SK-MEL-5 (cell line): ENCODE measurements at regions not wholly inside any gene's neighbourhood (a gene's known extent, or its start where the extent isn't known, plus 50 kb on each side); places are given as distances from the start of the nearest gene placed in this dataset.

Source experiments
- DNase-seq: peaks from one replicate; pipeline ENCODE4 v3.0.0-alpha.2; 2016; ENCODE audit warnings: low read depth, low spot score
- in situ Hi-C: cut with HindIII; loops from 2 replicates; pipeline ENCODE4 v1.10.0; 2016; ENCODE audit warnings: low sequenced_read_pairs, high pct_unique_total_duplicates, low pct_unique_long_range_greater_than_20kb

DNA sequence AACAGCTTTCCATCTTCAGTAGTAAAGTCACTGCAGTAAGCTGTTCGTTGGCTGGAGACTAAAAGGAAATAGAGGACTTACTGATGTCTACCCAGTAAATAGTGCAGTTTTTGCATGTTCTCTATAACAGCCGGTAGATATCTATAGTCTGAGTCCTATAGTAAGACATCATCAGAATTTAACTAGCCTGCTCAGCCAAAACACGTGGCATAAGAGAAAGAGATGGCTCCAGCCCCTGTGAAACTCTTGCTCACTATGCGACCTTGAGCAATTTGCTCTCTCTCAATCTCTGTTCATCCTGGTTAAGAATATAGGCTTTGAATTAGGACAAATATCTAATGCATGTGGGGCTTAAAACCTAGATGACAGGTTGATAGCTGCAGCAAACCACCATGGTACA is 201.6 kb upstream of the PAPPA start:
- DNase-seq = no peak

DNA sequence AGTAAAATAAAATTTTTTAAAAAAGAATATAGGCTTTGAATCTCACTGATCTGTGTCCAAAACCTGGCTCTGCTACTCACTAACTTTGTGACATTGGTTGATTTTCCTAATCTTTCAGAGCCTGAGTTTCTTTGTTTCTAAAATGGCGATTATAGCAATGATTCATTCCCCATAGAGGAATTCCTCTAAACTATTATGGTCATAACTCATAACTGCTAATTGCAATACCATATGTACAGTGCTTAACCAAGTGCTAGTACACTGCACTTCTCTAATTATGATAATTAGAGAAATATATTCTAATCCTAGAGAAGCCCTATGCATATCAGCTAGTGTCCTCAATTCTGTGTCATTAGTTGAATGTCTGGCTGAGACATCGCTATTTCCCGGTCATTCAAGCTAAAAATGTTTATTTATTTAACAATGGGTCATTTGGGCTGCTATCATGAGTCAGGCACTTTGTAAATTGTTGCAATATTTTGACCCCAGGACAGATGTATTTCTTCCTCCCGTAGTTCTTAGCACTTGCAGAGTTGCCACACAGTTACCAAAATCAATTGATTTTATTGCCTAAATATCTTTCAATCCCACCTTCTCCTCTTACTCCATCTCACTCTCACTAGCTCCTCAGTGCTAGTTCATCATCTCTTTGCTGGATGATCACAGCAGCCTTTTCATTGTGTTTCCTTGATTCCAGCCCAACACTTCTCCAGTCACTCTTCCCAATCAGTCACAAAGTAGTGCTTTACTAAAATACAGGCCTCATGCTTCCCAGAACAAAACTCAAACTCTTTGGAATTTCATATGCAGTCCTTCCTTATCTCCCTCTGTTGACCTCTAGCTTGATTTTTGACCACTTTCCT is 200.9 kb upstream of the PAPPA start:
- in situ Hi-C loops = no loop called here
- no peak for DNase-seq

More for the DNA sequence above, 201.6 kb upstream of the PAPPA start:
- in situ Hi-C loops = no loop called here

DNA sequence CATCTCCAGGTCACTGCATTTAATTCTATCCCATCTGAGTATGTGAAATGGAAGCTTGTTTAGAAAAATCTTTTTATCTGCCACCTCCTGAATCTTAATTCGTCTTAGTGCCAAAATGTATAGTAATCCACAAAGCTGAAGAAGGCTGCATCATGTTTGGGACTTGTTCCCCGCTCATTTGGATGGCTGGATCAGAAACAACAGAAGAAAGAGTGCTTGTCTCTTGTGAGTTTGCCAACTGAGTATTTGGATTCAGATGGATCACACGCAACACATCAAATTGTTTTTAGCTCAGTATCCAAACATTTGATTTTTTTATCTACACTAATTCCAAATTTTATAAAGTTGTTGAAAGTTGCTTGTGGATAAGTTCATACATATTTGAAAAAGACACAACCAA is 197.2 kb upstream of the PAPPA start:
- in situ Hi-C loops = no loop called here
- DNase-seq = no peak

DNA sequence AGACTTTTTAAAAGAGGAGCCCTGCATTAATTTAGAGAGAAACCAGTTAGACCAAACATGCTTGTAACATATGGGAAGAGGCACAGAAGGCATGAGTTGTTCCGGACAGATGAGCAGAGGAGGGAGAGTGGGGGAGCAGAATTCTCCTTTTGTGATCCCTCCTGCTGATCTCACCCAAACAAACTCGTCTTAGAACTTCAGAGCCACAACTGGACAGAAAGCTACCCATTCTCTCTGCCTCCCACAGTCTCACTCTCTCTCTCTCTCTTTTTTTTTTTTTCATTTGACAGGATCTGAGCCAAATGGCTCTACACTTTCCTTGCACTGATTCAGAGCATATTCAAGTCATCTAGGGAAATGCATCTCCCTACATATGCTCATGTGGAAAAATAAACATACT is 196.0 kb upstream of the PAPPA start:
- in situ Hi-C loops = no loop called here
- no peak for DNase-seq

DNA sequence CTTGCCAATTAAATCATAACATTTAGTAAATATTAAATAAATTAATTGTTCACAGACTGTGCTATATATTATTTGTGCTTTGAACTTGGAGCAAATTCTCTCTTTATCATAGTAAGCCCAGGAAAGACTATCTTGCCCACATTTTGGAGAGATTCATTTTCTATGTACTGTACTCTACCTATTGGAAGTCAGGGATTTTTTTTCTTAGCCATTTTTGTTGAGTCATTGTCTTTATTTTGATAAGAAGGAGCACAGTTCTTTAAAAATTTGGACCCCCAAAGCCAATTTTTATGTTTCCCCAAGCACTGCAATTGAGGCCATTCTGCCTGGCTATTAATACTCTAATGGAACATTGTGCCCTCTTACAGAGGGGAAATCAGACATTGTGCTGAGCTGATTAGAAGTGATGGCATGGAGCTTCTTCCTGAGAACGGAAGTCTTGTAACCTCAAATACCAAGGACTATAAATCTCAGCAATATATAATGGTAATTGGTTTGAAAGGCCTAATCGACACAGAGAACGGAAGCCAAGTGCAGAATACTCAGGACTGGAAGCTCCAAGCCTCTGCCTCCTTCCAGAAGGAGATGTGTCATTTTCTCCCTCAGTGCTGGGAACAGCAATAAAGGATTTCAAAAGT is 188.8 kb upstream of the PAPPA start:
- DNase-seq = no peak
- in situ Hi-C loops = no loop called here

DNA sequence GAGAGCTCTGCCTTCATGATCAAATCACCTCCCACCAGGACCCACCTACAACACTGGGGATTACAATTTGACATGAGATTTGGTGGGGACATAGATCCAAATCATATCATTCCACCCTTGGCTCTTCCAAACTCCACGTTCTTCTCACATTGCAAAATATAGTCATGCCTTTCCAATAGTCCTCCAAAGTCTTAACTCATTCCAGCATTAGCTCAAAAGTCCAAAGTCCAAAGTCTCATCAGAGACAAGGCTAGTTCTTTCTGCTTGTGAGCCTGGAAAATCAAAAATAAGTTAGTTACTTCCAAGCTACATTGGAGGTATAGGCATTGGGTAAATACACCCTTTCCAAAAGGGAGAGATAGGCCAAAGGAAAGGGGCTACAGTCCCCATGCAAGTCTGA is 186.9 kb upstream of the PAPPA start:
- in situ Hi-C loops = no loop called here
- no peak for DNase-seq

DNA sequence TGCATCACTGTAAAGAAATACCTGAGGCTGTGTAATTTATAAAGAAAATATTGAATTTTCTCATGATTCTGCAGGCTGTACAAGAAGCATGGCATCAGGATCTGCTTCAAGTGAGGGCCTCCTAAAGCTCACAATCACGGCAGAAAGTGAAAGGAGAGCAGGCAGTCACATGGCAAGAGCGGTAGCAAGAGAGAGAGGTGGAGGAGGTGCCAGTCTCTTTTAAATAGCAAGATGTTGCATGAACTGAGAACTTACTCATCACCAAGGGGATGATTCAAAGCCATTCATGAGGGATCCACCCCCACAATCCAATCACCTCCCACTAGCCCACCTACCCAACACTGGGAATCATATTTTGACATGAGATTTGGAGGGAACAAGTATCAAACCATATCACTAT is 184.5 kb upstream of the PAPPA start:
- in situ Hi-C loops = no loop called here
- DNase-seq = peak; percentile 23

DNA sequence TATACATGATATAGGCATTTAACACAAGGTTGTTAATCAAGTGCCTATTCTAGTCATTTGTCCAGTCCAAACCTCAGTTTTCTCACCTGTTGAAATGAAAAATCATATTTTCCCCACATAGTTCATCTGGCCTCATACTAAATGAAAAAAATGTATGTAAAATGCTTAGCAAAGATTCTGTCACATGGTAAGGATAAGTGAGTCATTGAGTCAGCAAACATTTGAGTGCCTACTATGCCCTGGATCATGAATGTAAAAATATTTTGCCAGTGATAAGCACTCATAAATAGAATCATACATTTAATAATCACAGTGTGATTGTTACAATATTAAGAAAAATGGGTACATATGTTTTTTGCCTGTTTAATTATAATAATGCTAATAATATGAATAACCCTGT is 181.2 kb upstream of the PAPPA start:
- in situ Hi-C loops = no loop called here
- no peak for DNase-seq

DNA sequence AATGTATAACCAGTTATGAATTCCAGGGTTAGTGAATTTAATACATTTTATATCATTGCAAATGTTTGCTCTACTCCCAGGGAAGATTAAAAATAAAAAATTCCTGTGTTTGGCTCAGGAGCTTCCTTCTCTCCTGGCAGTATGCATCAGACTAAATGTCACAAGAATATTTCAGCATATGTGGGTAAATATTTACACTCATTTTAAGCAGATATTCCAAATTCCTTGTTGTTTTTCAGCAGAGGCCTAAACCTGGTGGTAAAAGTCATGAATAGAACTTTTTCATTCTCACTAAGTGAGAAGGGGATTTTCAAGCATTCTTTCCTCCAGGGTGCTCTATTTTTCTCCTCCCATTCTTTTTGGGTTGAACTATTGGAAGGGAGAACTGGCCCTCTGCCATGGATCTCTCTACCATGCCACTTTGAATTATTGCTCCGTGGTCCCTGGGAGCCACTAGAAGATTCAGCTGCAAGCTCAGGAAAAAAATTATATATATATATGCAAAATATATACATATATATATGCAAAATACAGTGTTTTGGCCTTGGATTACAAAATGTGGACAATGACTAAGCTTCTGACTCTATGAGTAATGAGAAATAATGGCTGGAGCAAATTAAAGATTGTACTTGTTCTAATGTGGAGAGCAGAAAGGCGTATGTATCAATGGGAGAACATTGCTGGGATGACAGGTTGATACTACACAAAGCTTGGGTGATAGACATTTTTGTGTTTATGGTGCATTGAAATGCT is 180.6 kb upstream of the PAPPA start:
- in situ Hi-C loops = no loop called here
- DNase-seq = no peak

DNA sequence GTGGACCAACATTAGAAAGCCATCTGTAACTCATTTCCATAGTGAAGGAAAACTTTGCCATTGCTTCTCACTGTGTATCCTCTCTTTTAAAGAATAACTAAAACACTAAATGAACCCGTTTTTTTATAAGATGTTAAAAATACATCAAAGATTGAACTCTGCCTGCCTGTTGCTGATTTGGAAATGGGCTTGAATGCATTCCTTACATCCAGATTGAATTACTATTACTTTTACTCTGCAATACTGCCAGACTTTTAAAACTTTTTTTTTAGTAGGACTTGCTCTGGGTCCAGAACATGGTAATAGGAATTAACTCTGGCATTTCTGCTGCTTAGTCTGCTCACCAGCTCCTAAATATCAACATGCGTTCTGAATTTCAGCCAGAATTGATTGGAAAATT is 176.8 kb upstream of the PAPPA start:
- no peak for DNase-seq
- in situ Hi-C loops = no loop called here

DNA sequence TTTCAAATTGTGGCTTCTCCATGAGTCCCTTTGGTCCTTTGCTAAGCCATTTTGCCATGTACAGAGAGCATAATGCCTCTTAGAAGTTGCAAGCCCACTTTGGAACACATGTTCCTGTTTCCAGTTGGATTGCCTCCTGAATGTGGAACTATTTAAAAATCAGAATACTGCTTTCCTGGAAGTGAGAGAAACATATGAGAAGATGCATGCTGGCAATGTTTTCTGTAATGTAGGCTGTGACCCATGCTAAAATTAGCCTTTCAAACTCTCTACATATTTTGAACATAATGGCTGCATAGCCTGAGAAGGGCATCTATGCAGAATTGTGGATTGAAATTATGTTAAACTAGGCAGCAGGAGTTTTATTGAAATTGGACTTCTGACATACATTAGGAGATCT is 175.5 kb upstream of the PAPPA start:
- DNase-seq = no peak
- in situ Hi-C loops = no loop called here

DNA sequence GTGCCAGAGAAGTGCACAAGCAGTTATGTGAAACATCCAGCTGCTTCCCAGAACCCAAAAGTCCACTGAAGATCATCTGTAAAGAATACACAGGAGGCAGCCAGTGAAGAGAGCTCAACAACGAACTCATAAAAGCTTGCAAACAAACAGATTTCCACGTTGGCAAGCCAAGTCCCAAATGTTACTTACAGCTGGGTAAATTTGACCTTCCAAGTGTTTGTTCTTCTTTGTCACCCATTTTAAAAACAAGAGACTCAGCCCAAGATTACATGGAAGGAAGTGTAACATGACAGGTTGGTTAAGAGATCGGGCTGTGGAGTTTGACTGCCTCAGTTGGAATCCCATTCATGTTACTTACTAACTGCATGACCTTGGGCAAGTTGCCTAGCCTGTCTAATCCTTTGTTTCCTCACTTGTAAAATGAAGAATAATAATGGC is 174.9 kb upstream of the PAPPA start:
- in situ Hi-C loops = no loop called here
- DNase-seq = no peak

DNA sequence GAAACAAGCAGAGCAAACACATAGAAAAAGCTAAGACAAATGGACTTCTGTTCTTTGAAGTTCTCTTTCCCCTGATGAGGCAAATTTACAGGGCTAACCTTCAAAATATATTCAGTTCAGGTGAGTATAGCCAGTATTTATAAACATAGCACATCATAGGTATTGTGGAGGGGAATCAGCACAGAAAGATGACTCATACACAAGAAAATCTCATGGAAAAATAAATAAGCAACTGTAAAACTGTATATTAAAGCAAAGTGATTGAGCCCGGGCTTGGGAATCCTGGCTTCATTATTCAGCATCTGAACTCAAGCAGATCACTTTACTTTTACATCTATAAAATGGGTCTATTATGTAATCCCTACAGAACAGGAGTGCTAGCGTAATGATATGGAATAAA is 173.5 kb upstream of the PAPPA start:
- in situ Hi-C loops = no loop called here
- DNase-seq = no peak

DNA sequence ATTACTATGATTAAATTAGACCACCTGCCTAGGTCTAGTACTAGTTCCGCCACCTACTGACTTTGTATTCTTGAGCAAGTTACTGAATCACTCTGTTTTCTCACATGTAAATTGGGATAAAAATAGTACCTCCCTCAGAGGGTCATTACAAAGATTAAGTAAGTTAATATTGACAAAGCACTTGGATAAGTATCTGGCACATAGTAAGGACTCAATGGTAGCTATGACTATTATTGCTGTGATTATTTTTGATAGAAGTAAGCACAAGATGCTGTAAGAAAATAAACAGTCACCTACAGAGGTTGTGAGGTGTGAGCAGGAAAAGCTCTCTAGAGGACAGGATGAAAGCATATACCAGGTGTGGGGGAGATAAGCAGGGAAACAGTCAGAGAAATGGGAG is 173.1 kb upstream of the PAPPA start:
- DNase-seq = no peak
- in situ Hi-C loops = no loop called here

DNA sequence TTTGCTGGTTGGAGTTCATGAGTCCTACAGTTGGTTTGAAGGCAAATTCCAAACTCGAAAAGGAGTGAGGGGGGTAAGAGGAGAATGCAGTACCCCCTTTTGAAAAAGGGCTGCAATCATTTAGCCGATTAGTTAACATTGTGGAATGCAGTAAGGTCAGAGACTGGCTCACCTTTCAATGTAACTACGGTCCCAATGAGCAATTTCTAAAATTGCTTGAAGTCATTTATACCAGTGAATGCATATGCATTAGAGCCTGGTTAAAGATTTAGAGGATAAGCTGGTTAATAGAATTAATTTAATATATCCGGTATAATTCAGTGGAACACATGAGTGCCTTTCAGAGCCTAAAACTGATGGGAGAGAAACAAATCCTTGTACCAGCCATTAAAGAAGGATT is 172.6 kb upstream of the PAPPA start:
- no peak for DNase-seq
- in situ Hi-C loops = no loop called here

DNA sequence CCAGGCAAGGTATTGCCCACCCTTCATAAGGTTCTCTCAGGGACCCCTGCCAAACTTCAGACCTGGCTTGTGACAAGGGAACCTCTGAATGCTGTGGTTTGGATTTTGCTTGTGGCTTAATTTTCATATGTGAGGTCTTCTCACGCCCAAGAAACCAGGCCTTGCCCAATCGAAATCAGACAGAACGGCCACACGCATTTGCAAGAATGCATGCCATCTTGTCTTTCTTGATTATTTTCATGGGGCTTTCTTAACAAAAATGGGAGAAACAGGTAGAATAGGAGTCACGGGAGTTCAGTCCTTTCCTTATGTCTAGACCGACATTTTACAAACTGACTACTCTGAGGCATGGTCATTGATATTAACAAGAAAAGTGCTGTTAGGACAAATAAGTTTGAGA is 170.2 kb upstream of the PAPPA start:
- in situ Hi-C loops = no loop called here
- DNase-seq = no peak

DNA sequence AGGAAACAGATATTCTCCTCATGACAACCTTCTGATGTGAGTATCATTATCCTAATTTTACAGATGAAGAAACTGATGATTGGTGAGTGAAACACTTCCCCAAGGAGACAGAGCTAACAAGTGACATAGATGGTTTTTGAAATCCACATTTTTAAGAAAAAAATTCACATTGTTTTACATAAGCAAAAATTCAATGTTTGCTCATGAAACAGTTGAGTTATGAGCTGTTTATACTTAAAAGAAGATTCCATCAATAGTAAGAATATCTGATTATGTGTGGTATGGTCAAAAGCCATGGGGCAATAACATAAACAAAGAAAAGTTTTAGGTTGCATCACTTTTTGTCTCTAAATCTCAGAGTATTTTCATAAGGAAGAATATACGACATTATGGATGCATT is 167.9 kb upstream of the PAPPA start:
- no peak for DNase-seq
- in situ Hi-C loops = no loop called here

DNA sequence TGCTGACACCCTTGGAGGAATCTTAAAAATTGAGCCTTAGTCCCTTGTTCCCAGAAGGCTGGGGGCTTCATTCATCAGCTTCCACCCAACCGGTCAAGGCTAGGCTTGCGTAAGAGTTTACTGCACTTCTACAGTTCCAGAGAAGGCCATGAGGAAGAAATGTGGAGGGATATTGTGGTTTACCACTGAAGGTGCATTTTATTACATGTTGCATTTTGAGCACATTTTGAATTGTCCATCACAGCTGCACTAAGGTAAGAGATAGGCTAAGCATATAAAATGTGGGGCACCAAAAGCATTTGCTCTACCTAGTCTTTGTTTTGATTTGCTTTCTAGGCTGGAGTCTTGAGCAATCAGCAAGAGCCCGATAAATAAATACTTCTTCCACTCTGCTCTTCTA is 167.1 kb upstream of the PAPPA start:
- DNase-seq = no peak
- in situ Hi-C loops = no loop called here

DNA sequence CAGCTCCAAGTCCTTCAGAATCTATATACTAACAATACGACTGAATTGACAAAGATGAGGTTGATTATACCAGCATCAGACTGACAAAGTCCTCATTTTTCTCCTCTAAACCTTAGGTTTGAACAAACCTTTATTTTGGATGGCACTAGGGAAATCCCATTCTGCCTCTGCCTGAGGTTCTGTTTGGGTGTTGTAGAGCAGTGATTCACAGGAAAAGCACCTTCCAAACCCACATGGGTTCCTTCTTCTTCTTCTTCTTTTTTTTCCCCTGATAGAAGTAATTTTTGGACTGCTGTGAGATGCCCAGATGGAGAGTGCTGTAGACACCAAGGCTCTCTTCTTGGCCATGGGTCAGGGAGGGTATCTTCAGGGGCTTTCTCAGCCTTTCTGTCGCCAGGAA is 164.9 kb upstream of the PAPPA start:
- DNase-seq = no peak
- in situ Hi-C loops = no loop called here
